Caco-2 (cell line): ENCODE measurements at regions not wholly inside any gene's neighbourhood (a gene's known extent, or its start where the extent isn't known, plus 50 kb on each side); places are given as distances from the start of the nearest gene placed in this dataset.

Experiments
- BruUV-seq: library from RNA; stranded (reverse); fragments of 400-500 nt; replicated peaks from 2 replicates; lab custom pipeline; 2021; lab: Mats Ljungman, UMichigan
- CTCF ChIA-PET: fragments of 300-600 bp; sonication (Branson Sonifier 250); formaldehyde crosslinking; loops from one replicate; lab custom pipeline; 2022; ENCODE audit warnings: antibody characterized with exemption; lab: Charles Lee
- POLR2A ChIA-PET: fragments of 300-600 bp; sonication (Branson Sonifier 250); formaldehyde crosslinking; loops from one replicate; lab custom pipeline; 2022; ENCODE audit warnings: antibody characterized with exemption; lab: Charles Lee
- DNase-seq, 2 experiments: peaks; one replicate each; pipeline versions ENCODE4 v3.0.0 to v3.0.0-alpha.2; 2020 to 2022
- H3K27me3 ChIP-seq: replicated peaks from 2 replicates; pipeline ENCODE4 v1.6.0; 2011; ENCODE audit warnings: low read length; ENCODE audit not compliant: control insufficient read depth, insufficient read depth
- H3K36me3 ChIP-seq: 2 replicates; pipeline ENCODE4 v1.5.1; 2011; ENCODE audit warnings: low read length; ENCODE audit not compliant: control insufficient read depth, insufficient read depth
- H3K4me1 ChIP-seq: fragments of 250-450 bp; sonication (Bioruptor Pico); 2 replicates; pipeline ENCODE4 v1.5.1; 2020; ENCODE audit warnings: mild to moderate bottlenecking
- H3K4me3 ChIP-seq: 2 replicates; pipeline ENCODE4 v1.5.1; 2011; ENCODE audit warnings: low read depth, mild to moderate bottlenecking, control low read depth, low read length
- H3K9me3 ChIP-seq: fragments of 250-450 bp; sonication (Bioruptor Pico); 2 replicates; pipeline ENCODE4 v1.5.1; 2020; ENCODE audit warnings: mild to moderate bottlenecking, moderate library complexity
- H3K27ac Mint-ChIP-seq: one replicate; pipeline ENCODE4 v1.8.0; 2022; ENCODE audit warnings: mixed read lengths; ENCODE audit not compliant: unreplicated experiment
- H3K27me3 Mint-ChIP-seq: one replicate; pipeline ENCODE4 v1.8.0; 2022; ENCODE audit warnings: mixed read lengths; ENCODE audit not compliant: insufficient read depth, unreplicated experiment
- H3K36me3 Mint-ChIP-seq: one replicate; pipeline ENCODE4 v1.8.0; 2022; ENCODE audit warnings: mild to moderate bottlenecking, mixed read lengths; ENCODE audit not compliant: insufficient read depth, unreplicated experiment
- H3K4me1 Mint-ChIP-seq: one replicate; pipeline ENCODE4 v1.8.0; 2022; ENCODE audit warnings: low read depth, mixed read lengths; ENCODE audit not compliant: unreplicated experiment
- H3K4me3 Mint-ChIP-seq: one replicate; pipeline ENCODE4 v1.8.0; 2022; ENCODE audit warnings: mild to moderate bottlenecking, moderate library complexity, mixed read lengths; ENCODE audit not compliant: unreplicated experiment
- H3K9me3 Mint-ChIP-seq: one replicate; pipeline ENCODE4 v1.8.0; 2022; ENCODE audit warnings: mixed read lengths; ENCODE audit not compliant: unreplicated experiment
- CTCF ChIP-seq, 2 experiments: fragments of 200-600 bp in 1 of 2; IDR thresholded peaks; 1 replicate in 1 of 2; 2 replicates in 1 of 2; pipeline versions ENCODE4 v1.5.1 to v1.8.0; 2011 to 2022; ENCODE audit warnings: antibody characterized with exemption in 1 of 2, control low read depth in 1 of 2, inconsistent platforms in 1 of 2, low read depth in 1 of 2, low read length in 1 of 2, mild to moderate bottlenecking in 1 of 2, moderate library complexity in 1 of 2; ENCODE audit not compliant: insufficient read depth in 1 of 2, severe bottlenecking in 1 of 2, unreplicated experiment in 1 of 2
- intact Hi-C: fragments of 100-400 bp; cut with micrococcal nuclease; formaldehyde crosslinking; loops from one replicate; pipeline ENCODE4 v1.10.0; 2022; ENCODE audit not compliant: unreplicated experiment

- no peak overlapping the region for H3K4me3 ChIP-seq
- no peaks in the 10 kb centered on the region for H3K36me3 ChIP-seq
- Mint-ChIP-seq H3K27ac (no peak overlapping the region), H3K4me3 (no peak overlapping the region), H3K4me1 (no peaks in the 10 kb centered on the region), H3K27me3 (no peaks in the 10 kb centered on the region), H3K36me3 (no peaks in the 10 kb centered on the region), H3K9me3 (no peaks in the 10 kb centered on the region)
- H3K9me3 ChIP-seq: no peaks in the 10 kb centered on the region
- intact Hi-C loops: no loop called here
- no peaks in the 10 kb centered on the region for H3K27me3 ChIP-seq
- H3K4me1 ChIP-seq: no peaks in the 10 kb centered on the region
- DNase-seq: no peak
- TF ChIP-seq CTCF (IDR thresholded peaks at IDR 0.05; ENCODE audit: insufficient read depth in 1 of 2, low read depth in 1 of 2, low read length in 1 of 2, severe bottlenecking in 1 of 2, unreplicated experiment in 1 of 2): no peak
- BruUV-seq: no TSS peak
- CTCF ChIA-PET: no interaction called here
- POLR2A ChIA-PET: no interaction called here
These were observed 315.6 kb upstream of the SALL3 start for GRCh38 chr18:78664048-78664447.

- Histone ChIP-seq H3K36me3 (no peaks in the 10 kb centered on the region), H3K27me3 (no peaks in the 10 kb centered on the region), H3K4me1 (no peaks in the 10 kb centered on the region), H3K9me3 (no peaks in the 10 kb centered on the region), H3K4me3 (no peak overlapping the region)
- intact Hi-C loops: no loop called here
- POLR2A ChIA-PET: no interaction called here
- Mint-ChIP-seq H3K9me3 (no peaks in the 10 kb centered on the region), H3K4me1 (no peaks in the 10 kb centered on the region), H3K27ac (no peak overlapping the region), H3K36me3 (no peaks in the 10 kb centered on the region), H3K27me3 (no peaks in the 10 kb centered on the region), H3K4me3 (no peak overlapping the region)
- BruUV-seq: no TSS peak
- TF ChIP-seq CTCF (IDR thresholded peaks at IDR 0.05; ENCODE audit: insufficient read depth in 1 of 2, low read depth in 1 of 2, low read length in 1 of 2, severe bottlenecking in 1 of 2, unreplicated experiment in 1 of 2): no peak
- CTCF ChIA-PET: no interaction called here
- DNase-seq: no peak
These were observed 314.8 kb upstream of the SALL3 start for GRCh38 chr18:78664848-78665247.

- no peaks in the 10 kb centered on the region for H3K9me3 ChIP-seq
- intact Hi-C loops: no loop called here
- ChIA-PET POLR2A (no interaction called here), CTCF (no interaction called here)
- H3K27me3 ChIP-seq: no peaks in the 10 kb centered on the region
- H3K27me3 Mint-ChIP-seq: no peaks in the 10 kb centered on the region
- H3K4me3 Mint-ChIP-seq: no peak overlapping the region
- no peak for TF ChIP-seq CTCF (IDR thresholded peaks at IDR 0.05; ENCODE audit: insufficient read depth in 1 of 2, low read depth in 1 of 2, low read length in 1 of 2, severe bottlenecking in 1 of 2, unreplicated experiment in 1 of 2)
- no peak overlapping the region for H3K27ac Mint-ChIP-seq
- DNase-seq: no peak
- H3K4me1 ChIP-seq: no peaks in the 10 kb centered on the region
- BruUV-seq: no TSS peak
- H3K4me1 Mint-ChIP-seq: no peaks in the 10 kb centered on the region
- H3K9me3 Mint-ChIP-seq: no peaks in the 10 kb centered on the region
- H3K36me3 ChIP-seq: no peaks in the 10 kb centered on the region
- H3K4me3 ChIP-seq: no peak overlapping the region
- no peaks in the 10 kb centered on the region for H3K36me3 Mint-ChIP-seq
These were observed 314.0 kb upstream of the SALL3 start for GRCh38 chr18:78665644-78666043.
